ENCODE measurements at regions not wholly inside any gene's neighbourhood (a gene's known extent, or its start where the extent isn't known, plus 50 kb on each side); places are given as distances from the start of the nearest gene placed in this dataset.

DNA sequence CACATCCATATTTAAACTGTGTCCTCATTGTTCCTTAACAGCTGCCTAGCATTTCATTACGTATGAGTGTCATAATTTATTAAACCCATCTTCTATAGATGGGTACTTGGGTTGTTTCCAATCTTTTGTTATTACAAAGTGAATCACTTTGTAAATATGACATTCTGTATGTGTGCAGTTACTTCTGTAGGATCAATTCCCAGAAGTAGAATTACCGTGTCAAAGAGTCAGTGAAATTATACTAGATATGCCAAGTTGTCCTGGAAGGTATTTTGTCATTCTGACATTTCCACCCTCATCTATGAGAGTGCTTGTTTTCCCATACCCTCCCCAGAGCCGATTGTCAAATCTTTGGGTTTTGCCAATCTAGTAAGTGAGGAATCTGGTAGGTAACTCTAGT lies 194.5 kb upstream of the APCDD1 start (continued):
- TF ChIP-seq MAX (IDR thresholded peaks at IDR 0.05) (no peak), SP1 (IDR thresholded peaks at IDR 0.05; ENCODE audit: low read depth) (no peak)

DNA sequence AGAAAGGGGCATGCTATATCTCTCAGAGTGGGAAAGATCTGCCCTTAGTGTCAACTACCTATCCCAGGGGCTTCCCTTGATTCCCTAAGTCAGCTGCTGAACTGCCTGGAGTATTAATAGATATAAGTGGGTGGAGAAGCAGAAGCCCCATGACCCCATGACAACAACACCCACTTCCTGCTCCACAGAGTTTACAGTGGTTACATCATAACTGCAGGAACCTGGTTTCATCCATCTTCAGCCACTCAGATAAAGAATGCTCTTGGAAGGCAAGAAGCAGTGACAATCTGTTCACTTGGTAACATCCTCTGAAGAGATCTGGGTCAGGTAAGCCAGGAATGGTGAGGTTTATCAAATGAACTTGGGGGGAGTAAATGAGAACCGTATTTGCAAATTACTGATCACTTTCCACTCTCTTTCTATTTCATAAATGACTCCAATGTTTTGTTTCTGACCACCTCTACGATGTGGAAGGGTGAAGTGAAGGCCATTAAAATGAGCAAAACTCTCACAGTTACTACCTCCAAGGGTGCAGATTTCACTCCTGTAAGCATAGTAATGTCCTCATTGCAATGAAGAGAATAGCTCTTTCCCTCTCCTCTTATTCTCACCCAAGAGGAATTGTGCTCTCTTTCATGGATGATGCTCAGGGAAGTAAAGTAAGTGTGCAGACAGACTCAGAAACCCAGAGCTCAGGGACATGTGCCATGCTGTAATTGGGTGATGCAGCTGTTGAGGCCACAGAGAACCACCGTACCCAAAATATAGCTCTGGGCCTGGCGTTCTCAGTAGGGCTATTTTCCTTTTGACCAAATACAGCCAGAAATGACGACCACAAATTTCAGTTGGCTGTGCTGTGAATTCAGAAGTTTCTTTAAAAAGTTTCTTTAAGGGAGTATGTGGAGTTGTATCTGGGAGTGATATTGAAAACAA lies 192.8 kb upstream of the APCDD1 start:
- no peaks in the 10 kb centered on the region for H3K9me3 ChIP-seq (ENCODE audit: control insufficient read depth in 1 of 2, insufficient read depth in 1 of 2, low read depth in 1 of 2, low read length in 2 of 2)
- peak overlapping the region in 1 of 2 experiments; percentile 20; a peak in 2 of 4 replicates for H3K4me3 ChIP-seq (replicated peaks in 1 of 2; ENCODE audit: low read depth in 1 of 2, low read length in 2 of 2)
- RAD21 ChIA-PET (ENCODE audit: low non-redundant PET in 1 of 2, low total read pairs in 2 of 2, uncharacterized antibody in 2 of 2, unreplicated experiment in 2 of 2), result no interaction called here
- ATAC-seq (no peak), DNase-seq (ENCODE audit: low read depth, low spot score) (no peak)
- H2AFZ ChIP-seq (ENCODE audit: low read depth, low read length, poor library complexity, severe bottlenecking), result no peak overlapping the region
- H3K9ac ChIP-seq (ENCODE audit: low read length), result no peak overlapping the region
- H4K20me1 ChIP-seq (ENCODE audit: insufficient read depth), result no peaks in the 10 kb centered on the region
- POLR2A ChIA-PET, result no interaction called here
- H3K4me2 ChIP-seq (ENCODE audit: low read length), result no peak overlapping the region
- intact Hi-C loops (cut with micrococcal nuclease), result no loop called here
- TSS peak; percentile 71 for BruUV-seq (replicated peaks)
- H3K79me2 ChIP-seq (ENCODE audit: insufficient read depth, low read length), result no peaks in the 10 kb centered on the region
- H3K9me2 ChIP-seq (ENCODE audit: insufficient read depth), result no peaks in the 10 kb centered on the region
- no peaks in the 10 kb centered on the region for H3K36me3 ChIP-seq (ENCODE audit: control insufficient read depth in 1 of 2, insufficient read depth in 2 of 2, low read length in 2 of 2)
- H3K27ac ChIP-seq (ENCODE audit: low read depth, low read length), result no peak overlapping the region
- peaks cover 7% of the 10 kb centered on the region; the same call in 1 of the 2 replicates for H3K27me3 ChIP-seq (ENCODE audit: insufficient read depth, low read length)
- H3K4me1 ChIP-seq (ENCODE audit: control insufficient read depth in 1 of 2, insufficient read depth in 2 of 2, low read length in 2 of 2), result no peaks in the 10 kb centered on the region
- CTCF ChIA-PET, result no interaction called here
- TF ChIP-seq SIN3A (IDR thresholded peaks at IDR 0.05; ENCODE audit: low read depth) (no peak), CTCF (IDR thresholded peaks at IDR 0.05 in 2 of 3, conservative IDR thresholded peaks at IDR 0.05 in 1 of 3; ENCODE audit: borderline replicate concordance in 1 of 3, insufficient read depth in 1 of 3, low read depth in 2 of 3, low read length in 2 of 3) (no peak), FOSL1 (IDR thresholded peaks at IDR 0.05; ENCODE audit: low read depth) (no peak), REST (IDR thresholded peaks at IDR 0.05; ENCODE audit: low read depth) (no peak), CBX3 (IDR thresholded peaks at IDR 0.05; ENCODE audit: low read depth) (no peak), RAD21 (IDR thresholded peaks at IDR 0.05; ENCODE audit: low read depth) (no peak), YY1 (IDR thresholded peaks at IDR 0.05; ENCODE audit: extremely low read depth, insufficient replicate concordance, low read depth, low read length) (no peak), SRF (IDR thresholded peaks at IDR 0.05; ENCODE audit: low read depth) (no peak), ATF3 (IDR thresholded peaks at IDR 0.05) (no peak), ZNF274 (IDR thresholded peaks at IDR 0.05; ENCODE audit: low read depth, low read length) (no peak), EZH2phosphoT487 (IDR thresholded peaks at IDR 0.05; ENCODE audit: borderline replicate concordance) (no peak), POLR2A (IDR thresholded peaks at IDR 0.05; ENCODE audit: borderline replicate concordance, extremely low read depth, insufficient read depth, insufficient read length) (no peak), EZH2 (IDR thresholded peaks at IDR 0.05) (no peak), SP1 (IDR thresholded peaks at IDR 0.05; ENCODE audit: low read depth) (no peak), ZFX (IDR thresholded peaks at IDR 0.05) (no peak)
- TF ChIP-seq, protein P1, sequence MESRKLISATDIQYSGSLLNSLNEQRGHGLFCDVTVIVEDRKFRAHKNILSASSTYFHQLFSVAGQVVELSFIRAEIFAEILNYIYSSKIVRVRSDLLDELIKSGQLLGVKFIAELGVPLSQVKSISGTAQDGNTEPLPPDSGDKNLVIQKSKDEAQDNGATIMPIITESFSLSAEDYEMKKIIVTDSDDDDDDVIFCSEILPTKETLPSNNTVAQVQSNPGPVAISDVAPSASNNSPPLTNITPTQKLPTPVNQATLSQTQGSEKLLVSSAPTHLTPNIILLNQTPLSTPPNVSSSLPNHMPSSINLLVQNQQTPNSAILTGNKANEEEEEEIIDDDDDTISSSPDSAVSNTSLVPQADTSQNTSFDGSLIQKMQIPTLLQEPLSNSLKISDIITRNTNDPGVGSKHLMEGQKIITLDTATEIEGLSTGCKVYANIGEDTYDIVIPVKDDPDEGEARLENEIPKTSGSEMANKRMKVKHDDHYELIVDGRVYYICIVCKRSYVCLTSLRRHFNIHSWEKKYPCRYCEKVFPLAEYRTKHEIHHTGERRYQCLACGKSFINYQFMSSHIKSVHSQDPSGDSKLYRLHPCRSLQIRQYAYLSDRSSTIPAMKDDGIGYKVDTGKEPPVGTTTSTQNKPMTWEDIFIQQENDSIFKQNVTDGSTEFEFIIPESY (IDR thresholded peaks at IDR 0.05; ENCODE audit: extremely low read depth, insufficient replicate concordance, low read length), result no peak

All from HCT116 (cell line).